H9 (cell line): ENCODE measurements at regions not wholly inside any gene's neighbourhood (a gene's known extent, or its start where the extent isn't known, plus 50 kb on each side); places are given as distances from the start of the nearest gene placed in this dataset.

Experiments used
- DNase-seq: peaks from one replicate; pipeline ENCODE4 v3.0.0-alpha.2; 2017
- H2AFZ ChIP-seq: one replicate; pipeline ENCODE4 v1.6.1; 2013; ENCODE audit warnings: mild to moderate bottlenecking, low read length, control low read depth, moderate library complexity
- H2AK5ac ChIP-seq: 2 replicates; pipeline ENCODE4 v1.6.1; 2013; ENCODE audit warnings: low read length, control low read depth, mixed read lengths; ENCODE audit not compliant: insufficient read length
- H2BK120ac ChIP-seq: one replicate; pipeline ENCODE4 v1.6.1; 2013; ENCODE audit warnings: low read depth, mild to moderate bottlenecking, low read length, control low read depth, inconsistent platforms; ENCODE audit not compliant: poor library complexity, severe bottlenecking
- H2BK12ac ChIP-seq: 2 replicates; pipeline ENCODE4 v1.6.1; 2013; ENCODE audit warnings: low read length, control low read depth, mixed read lengths, low read depth; ENCODE audit not compliant: insufficient read length
- H2BK15ac ChIP-seq: 2 replicates; pipeline ENCODE4 v1.6.1; 2013; ENCODE audit warnings: low read depth, low read length, control low read depth
- H2BK20ac ChIP-seq: one replicate; pipeline ENCODE4 v1.6.1; 2013; ENCODE audit warnings: low read depth, mild to moderate bottlenecking, low read length, control low read depth, inconsistent platforms; ENCODE audit not compliant: poor library complexity, severe bottlenecking
- H2BK5ac ChIP-seq: 2 replicates; pipeline ENCODE4 v1.6.1; 2013; ENCODE audit warnings: low read length, control low read depth, mixed read lengths; ENCODE audit not compliant: insufficient read length
- H3K14ac ChIP-seq: 2 replicates; pipeline ENCODE4 v1.6.1; 2013; ENCODE audit warnings: low read length, control low read depth; ENCODE audit not compliant: insufficient read depth
- H3K18ac ChIP-seq: 2 replicates; pipeline ENCODE4 v1.6.1; 2013; ENCODE audit warnings: low read depth, mild to moderate bottlenecking, mixed read lengths, low read length, control low read depth; ENCODE audit not compliant: insufficient read length
- H3K23ac ChIP-seq: 2 replicates; pipeline ENCODE4 v1.6.1; 2013; ENCODE audit warnings: low read length, control low read depth, mixed read lengths, low read depth; ENCODE audit not compliant: insufficient read length
- H3K23me2 ChIP-seq: 2 replicates; pipeline ENCODE4 v1.6.1; 2013; ENCODE audit warnings: low read depth, mild to moderate bottlenecking, mixed read lengths, low read length, control low read depth; ENCODE audit not compliant: insufficient read length, poor library complexity, severe bottlenecking
- H3K27ac ChIP-seq: 2 replicates; pipeline ENCODE4 v1.5.1; 2013; ENCODE audit warnings: low read length, control low read depth, mixed read lengths, low read depth; ENCODE audit not compliant: insufficient read length
- H3K27me3 ChIP-seq: 2 replicates; pipeline ENCODE4 v1.6.1; 2013; ENCODE audit warnings: low read length, control low read depth, inconsistent platforms; ENCODE audit not compliant: insufficient read depth
- H3K4ac ChIP-seq: 2 replicates; pipeline ENCODE4 v1.6.1; 2013; ENCODE audit warnings: low read depth, mild to moderate bottlenecking, control low read depth, inconsistent platforms, low read length, moderate library complexity
- H3K4me1 ChIP-seq: 2 replicates; pipeline ENCODE4 v1.6.1; 2013; ENCODE audit warnings: low read length, control low read depth, inconsistent platforms; ENCODE audit not compliant: insufficient read depth
- H3K4me2 ChIP-seq: 2 replicates; pipeline ENCODE4 v1.6.1; 2013; ENCODE audit warnings: low read length, control low read depth, mixed read lengths; ENCODE audit not compliant: insufficient read length, insufficient read depth
- H3K56ac ChIP-seq: 2 replicates; pipeline ENCODE4 v1.6.1; 2013; ENCODE audit warnings: low read depth, mild to moderate bottlenecking, mixed read lengths, low read length, control low read depth; ENCODE audit not compliant: insufficient read length
- H3K79me1 ChIP-seq: 2 replicates; pipeline ENCODE4 v1.6.1; 2013; ENCODE audit warnings: low read depth, mild to moderate bottlenecking, moderate library complexity, low read length, control low read depth, inconsistent platforms; ENCODE audit not compliant: insufficient read depth, poor library complexity, severe bottlenecking
- H3K79me2 ChIP-seq: 2 replicates; pipeline ENCODE4 v1.6.1; 2013; ENCODE audit warnings: low read length, control low read depth, inconsistent platforms; ENCODE audit not compliant: insufficient read depth
- H3K9ac ChIP-seq: 2 replicates; pipeline ENCODE4 v1.6.1; 2013; ENCODE audit warnings: low read length, control low read depth, mixed read lengths; ENCODE audit not compliant: insufficient read length; ENCODE audit errors: extremely low read depth
- H3K9me3 ChIP-seq: one replicate; pipeline ENCODE4 v1.6.1; 2013; ENCODE audit warnings: low read depth, low read length, inconsistent platforms; ENCODE audit not compliant: control insufficient read depth
- H3T11ph ChIP-seq: one replicate; pipeline ENCODE4 v1.6.1; 2013; ENCODE audit warnings: mild to moderate bottlenecking, low read length, control low read depth, inconsistent platforms
- H4K20me1 ChIP-seq: one replicate; pipeline ENCODE4 v1.6.1; 2013; ENCODE audit not compliant: control insufficient read depth, insufficient read length, insufficient read depth
- H4K5ac ChIP-seq: 2 replicates; pipeline ENCODE4 v1.6.1; 2013; ENCODE audit warnings: low read depth, mild to moderate bottlenecking, mixed read lengths, low read length, control low read depth; ENCODE audit not compliant: insufficient read length
- H4K8ac ChIP-seq: replicated peaks from 2 replicates; pipeline ENCODE4 v1.6.1; 2013; ENCODE audit warnings: low read length, control low read depth, mixed read lengths, low read depth; ENCODE audit not compliant: insufficient read length
- H4K91ac ChIP-seq: 2 replicates; pipeline ENCODE4 v1.6.1; 2013; ENCODE audit warnings: low read depth, mild to moderate bottlenecking, moderate library complexity, mixed read lengths, low read length, control low read depth; ENCODE audit not compliant: insufficient read length
- H3K27ac Mint-ChIP-seq, 3 experiments: 2 replicates in 2 of 3; 3 replicates in 1 of 3; pipeline ENCODE4 v1.8.0; 2020 to 2021; ENCODE audit warnings: mixed read lengths in 3 of 3, mild to moderate bottlenecking in 1 of 3, moderate library complexity in 1 of 3
- H3K27me3 Mint-ChIP-seq: 2 replicates; pipeline ENCODE4 v1.8.0; 2021; ENCODE audit warnings: low read depth, mild to moderate bottlenecking, moderate library complexity, mixed read lengths
- H3K36me3 Mint-ChIP-seq, 3 experiments: 2 replicates in 2 of 3; 3 replicates in 1 of 3; pipeline ENCODE4 v1.8.0; 2020 to 2021; ENCODE audit warnings: low read depth in 3 of 3, mixed read lengths in 3 of 3; ENCODE audit not compliant: insufficient read depth in 1 of 3
- H3K4me1 Mint-ChIP-seq, 2 experiments: 2 replicates each; pipeline ENCODE4 v1.8.0; 2020; ENCODE audit warnings: mixed read lengths in 2 of 2
- H3K4me3 Mint-ChIP-seq, 2 experiments: 2 replicates in 1 of 2; 3 replicates in 1 of 2; pipeline ENCODE4 v1.8.0; 2020 to 2021; ENCODE audit warnings: mild to moderate bottlenecking in 2 of 2, mixed read lengths in 2 of 2, moderate library complexity in 1 of 2
- H3K9me3 Mint-ChIP-seq, 2 experiments: 2 replicates in 1 of 2; 3 replicates in 1 of 2; pipeline ENCODE4 v1.8.0; 2020; ENCODE audit warnings: mild to moderate bottlenecking in 2 of 2, mixed read lengths in 2 of 2, moderate library complexity in 1 of 2
- CTCF ChIP-seq: fragments of 200-600 bp; sonication (generic); conservative IDR thresholded peaks from 3 replicates; pipeline ENCODE4 v1.8.0; 2021; ENCODE audit warnings: antibody characterized with exemption, mild to moderate bottlenecking

DNA sequence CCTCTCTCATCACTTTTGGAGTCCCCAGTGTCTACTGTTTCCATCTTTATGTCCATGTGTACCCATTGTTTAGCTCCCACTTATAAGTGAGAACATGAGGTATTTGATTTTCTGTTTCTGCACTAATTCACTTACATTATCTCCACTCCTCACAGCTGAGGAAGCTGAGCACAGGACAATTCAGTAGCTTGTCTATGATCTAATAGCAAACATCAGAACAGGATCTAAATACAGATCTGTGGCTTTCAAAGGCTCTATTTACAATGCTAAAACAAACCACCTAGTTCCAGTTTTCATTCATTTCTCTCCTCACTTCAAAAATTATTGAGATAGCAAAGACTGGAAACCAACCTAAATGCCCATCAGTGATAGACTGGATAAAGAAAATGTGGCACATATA, 52.0 kb upstream of the DDX18 start:
- Histone ChIP-seq H2AFZ (no peak overlapping the region), H3K9me3 (no peaks in the 10 kb centered on the region), H3K79me2 (no peaks in the 10 kb centered on the region), H4K91ac (no peak overlapping the region), H3K4me1 (no peaks in the 10 kb centered on the region), H3K4ac (no peak overlapping the region), H3K23me2 (no peaks in the 10 kb centered on the region), H3K56ac (no peak overlapping the region), H3K4me2 (no peak overlapping the region), H2AK5ac (no peak overlapping the region), H3K27me3 (no peaks in the 10 kb centered on the region), H2BK12ac (no peak overlapping the region), H4K20me1 (no peaks in the 10 kb centered on the region), H3K18ac (no peak overlapping the region), H2BK120ac (no peak overlapping the region), H3K79me1 (no peaks in the 10 kb centered on the region), H3T11ph (no peak overlapping the region), H2BK20ac (no peak overlapping the region), H3K23ac (no peak overlapping the region), H2BK5ac (no peak overlapping the region), H3K14ac (no peak overlapping the region), H3K27ac (no peak overlapping the region), H3K9ac (no peak overlapping the region), H4K8ac (no peak overlapping the region), H4K5ac (no peak overlapping the region), H2BK15ac (no peak overlapping the region)
- Mint-ChIP-seq H3K36me3 (no peaks in the 10 kb centered on the region), H3K4me3 (no peak overlapping the region), H3K27ac (no peak overlapping the region), H3K9me3 (no peaks in the 10 kb centered on the region; a peak in 1 of 5 replicates), H3K27me3 (no peaks in the 10 kb centered on the region), H3K4me1 (no peaks in the 10 kb centered on the region)
- no peak for TF ChIP-seq CTCF
- DNase-seq = no peak
